NCI-H2227 (cell line): ENCODE measurements at regions not wholly inside any gene's neighbourhood (a gene's known extent, or its start where the extent isn't known, plus 50 kb on each side); places are given as distances from the start of the nearest gene placed in this dataset.
"Not testable (repeated sequence)": the region's sequence is repeated elsewhere in the genome, so short reads cannot be mapped to it uniquely, and the experiment has no call there.

Source experiments
- DNase-seq: peaks from one replicate; lab custom pipeline; 2025; ENCODE audit not compliant: unreplicated experiment; lab: John Stamatoyannopoulos, UW

DNA sequence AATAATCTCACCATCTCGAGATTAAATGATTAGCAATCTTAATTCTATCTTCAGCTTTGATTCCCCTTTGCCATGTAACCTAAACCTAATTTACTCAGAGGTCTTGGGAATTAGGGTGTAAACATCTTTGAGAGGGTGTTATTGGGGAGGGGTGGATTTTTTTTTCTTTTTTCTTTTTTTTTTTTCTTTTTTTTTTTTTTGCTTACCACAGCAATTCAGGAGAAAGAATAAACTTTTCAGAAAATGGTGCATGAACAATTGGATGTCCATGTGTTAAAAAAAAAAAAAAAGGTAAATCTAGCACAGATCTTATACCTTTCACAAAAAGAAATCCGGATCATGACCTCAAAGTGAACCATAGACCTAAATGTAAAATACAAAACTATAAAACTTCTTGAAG is 160.8 kb upstream of the FANCL start:
- DNase-seq: no peak

DNA sequence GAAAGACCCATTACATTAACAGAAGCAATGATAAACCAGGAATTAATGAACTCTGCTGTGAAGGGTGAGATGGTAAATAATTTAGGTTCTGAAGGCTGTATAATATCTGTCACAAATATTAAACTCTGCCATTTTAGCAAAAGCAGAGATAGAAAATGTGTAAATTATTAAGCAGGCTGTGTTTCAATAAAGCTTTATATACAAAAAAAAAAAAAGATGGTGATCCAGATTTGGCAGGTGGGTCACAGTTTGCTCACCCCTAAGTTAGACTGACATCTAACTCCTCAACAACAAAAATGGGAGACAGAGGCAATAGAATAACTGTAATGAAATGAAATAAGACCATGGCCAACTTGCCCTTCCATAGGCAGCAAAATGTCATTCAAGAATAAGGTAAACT is 157.3 kb upstream of the FANCL start:
- no peak for DNase-seq

DNA sequence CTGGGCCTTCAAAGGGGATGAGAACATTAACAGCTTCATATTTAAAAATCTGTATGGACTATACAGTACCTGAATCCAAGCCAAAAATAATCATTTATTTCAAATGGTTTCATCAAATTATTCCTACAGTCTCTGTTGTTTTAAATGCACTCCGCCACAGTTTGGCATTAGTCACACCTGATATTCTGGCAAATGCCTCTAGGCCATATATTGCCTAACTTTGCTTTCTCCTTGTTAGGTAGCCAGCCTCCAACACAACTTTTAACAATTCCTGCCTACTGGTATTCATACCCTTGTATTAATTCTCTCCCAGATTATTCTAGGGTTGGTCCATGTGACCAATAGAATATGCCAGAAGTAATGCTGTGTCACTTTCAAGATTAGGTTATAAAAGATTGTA is 146.6 kb upstream of the FANCL start:
- DNase-seq: no peak

DNA sequence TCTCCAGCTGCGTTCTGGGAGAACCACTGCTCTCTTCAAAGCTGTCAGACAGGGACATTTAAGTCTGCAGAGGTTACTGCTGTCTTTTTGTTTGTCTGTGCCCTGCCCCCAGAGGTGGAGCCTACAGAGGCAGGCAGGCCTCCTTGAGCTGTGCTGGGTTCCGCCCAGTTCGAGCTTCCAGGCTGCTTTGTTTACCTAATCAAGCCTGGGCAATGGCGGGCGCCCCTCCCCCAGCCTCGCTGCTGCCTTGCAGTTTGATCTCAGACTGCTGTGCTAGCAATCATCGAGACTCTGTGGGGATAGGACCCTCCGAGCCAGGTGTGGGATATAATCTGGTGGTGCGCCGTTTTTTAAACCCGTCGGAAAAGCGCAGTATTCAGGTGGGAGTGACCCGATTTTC is 145.8 kb upstream of the FANCL start:
- not testable (repeated sequence) for DNase-seq

DNA sequence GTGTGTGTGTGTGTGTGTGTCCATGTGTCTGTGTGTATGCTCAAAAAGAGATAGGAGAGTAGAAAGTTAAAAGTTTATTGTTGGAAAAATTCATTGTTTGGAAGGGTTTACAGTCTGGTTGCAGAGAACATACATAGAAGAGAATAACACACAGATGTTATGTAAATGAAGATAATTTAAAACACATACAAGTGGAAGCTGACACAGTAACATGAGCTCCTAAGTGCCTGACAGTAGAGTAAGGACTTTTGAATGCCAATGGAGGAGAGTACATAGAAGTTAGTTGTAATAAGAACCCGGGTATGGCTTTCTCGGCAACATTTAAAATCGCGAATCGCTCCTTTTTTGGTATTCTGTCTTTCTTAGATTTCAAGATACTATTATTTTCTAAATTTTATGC is 137.0 kb upstream of the FANCL start:
- no peak for DNase-seq

DNA sequence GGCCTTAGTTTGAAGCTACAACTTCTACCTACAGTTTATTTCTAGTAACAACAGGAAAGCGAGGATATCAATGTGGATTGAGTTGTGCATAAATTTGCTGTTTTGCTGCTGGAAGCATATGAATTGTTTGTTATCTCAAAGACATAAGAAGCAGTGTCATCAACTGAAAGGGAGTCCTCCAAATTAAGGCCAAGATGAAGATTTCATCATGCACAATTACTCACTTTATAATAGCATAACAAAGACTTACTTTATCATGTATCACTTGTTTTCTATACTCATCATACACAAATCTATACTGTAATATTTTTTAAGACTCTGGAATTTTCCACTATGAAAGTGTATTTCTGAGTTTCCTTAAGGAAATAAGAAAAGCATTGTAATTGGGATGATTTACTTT is 136.1 kb upstream of the FANCL start:
- no peak for DNase-seq

DNA sequence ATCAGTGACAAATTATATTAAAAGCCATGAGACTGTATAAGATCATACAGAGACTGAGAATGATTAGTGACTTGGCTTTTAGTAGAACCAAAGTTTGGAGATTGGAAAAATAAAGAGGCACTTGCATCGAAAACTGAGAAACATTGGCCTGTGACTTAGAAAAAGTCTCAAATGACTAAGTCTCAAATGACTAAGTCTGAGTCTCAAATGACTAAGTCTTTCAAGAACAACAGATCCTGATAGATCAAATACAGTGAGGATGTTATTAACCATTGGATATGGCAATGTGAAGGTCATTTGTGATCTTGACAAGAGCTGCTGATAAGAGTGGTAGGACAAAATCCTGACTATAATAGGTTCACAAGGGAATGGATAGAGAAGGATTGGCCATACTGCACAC is 135.5 kb upstream of the FANCL start:
- DNase-seq: no peak

DNA sequence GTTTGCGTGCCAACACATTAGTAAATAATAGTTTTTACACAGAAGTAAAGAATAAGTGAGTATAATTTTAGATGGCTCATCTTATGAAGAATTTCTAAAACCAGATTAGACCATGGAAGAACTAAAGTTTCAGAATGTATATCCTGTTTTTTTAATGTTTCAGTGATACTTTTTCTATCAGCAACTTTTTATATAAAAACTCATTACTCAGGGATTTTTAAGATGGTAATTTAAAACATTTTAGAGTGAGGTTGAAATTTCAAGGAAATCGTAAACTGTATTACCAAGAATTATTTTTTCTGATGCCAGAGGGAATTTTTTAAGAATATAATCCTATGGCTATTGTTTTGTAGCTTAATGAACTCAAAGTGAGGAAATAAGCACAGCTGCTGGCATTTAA is 128.5 kb upstream of the FANCL start:
- no peak for DNase-seq

DNA sequence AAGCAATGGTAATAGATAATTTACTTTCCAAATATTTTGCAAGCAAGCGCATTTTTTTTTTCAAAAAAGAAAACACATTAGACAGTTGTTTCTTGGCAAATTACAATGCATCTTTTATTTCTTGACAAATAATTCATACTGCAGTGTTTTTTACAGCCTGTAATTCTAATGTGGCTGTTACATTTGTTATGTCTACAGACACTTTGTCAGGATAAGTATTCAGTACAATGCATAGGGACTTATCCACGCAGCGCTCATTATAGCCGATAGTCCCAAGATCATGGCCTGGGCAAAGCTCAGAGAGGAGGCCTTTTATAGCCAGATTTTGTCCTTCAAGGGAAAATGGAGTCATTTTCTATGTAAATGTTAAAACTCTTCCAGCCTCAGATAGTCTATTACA is 123.0 kb upstream of the FANCL start:
- DNase-seq: peak; percentile 8

DNA sequence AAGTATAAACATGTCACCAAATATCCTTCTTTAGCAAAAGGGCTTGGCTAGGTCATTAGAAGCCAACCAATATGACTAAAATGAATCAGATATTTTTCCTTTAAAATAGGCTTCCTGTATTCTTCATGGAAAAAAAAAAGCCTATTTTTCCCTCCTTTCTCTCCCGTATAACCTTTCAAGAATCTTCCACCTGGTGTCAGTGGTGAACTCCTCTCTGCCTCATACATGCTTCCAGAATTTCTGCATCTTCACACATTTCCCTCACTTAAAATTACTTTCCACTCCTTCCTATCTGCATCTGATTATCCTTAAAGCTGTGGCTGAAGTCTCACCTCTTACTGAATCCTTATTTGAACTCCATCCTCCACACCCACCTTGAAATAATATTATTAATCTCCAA is 116.9 kb upstream of the FANCL start:
- no peak for DNase-seq

DNA sequence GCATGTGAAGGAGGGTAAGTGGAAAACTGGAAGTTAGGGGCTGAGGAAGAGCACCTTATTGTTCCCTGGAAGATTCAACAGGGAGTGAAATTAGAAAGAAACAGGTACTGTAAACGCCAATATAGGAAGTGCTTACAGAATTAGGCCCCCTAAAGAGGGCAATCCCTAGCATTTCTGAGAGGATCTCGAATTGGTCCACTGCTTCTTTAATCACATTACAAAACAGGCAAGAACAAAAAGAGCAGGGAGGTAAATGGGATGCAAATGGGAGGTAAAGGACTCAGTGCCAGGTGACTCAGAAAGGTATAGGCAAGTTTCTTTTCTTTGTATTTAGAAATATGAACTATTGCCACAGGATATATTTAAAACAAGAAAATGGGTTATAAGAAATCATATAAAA is 116.4 kb upstream of the FANCL start:
- DNase-seq: no peak

DNA sequence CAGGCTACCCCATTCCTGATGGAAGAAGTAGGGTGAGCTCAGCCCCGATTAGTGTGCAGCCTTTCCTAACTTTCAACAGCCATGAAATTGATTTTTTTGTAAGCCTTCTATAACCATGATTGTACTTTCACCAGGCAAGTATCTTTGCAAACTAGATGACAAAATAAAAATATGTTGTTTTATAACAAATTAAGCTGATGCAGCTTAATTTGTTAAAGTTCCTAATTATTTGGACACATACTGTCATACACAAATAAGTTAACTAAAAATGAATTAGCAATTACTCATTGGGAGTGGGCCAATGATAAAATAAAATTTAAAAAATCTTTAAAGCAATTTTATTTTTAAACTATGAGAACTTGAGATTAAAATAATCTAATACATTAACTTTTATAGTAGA is 113.1 kb upstream of the FANCL start:
- DNase-seq: no peak

DNA sequence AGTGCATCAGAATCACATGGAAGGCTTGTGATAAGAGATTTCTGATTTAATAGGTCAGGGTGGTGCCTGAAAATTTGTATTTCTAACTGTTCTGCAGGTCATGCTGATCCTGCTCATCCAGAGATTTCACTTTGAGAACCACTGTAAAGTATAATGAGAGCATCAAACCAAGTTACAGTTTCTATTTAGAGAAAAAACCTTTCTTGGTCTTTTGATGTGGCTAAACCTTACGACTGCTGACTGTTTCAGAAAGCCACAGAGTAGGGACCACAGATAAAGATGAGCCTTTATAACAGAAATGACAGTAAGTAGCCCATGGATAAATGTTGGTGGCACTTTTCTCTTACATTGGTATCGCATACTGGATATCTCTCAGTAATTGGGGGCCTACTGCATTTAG is 109.4 kb upstream of the FANCL start:
- DNase-seq: no peak

DNA sequence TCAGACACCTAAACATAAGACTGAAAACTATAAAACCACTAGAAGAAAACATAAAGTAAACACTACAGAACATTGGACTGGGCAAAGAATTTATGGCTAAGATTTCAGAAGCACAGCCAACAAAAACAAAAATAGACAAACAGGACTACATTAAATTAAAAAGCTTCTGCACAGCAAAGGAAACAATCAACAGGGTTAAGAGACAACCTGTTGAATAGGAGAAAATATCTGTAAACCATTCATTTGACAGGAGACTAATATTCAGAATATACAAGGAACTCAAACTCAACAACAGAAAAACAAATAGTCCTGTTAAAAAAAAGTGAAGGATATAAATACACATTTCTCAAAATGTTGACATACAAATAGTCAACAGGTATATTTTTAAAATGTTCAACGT is 106.7 kb upstream of the FANCL start:
- no peak for DNase-seq

DNA sequence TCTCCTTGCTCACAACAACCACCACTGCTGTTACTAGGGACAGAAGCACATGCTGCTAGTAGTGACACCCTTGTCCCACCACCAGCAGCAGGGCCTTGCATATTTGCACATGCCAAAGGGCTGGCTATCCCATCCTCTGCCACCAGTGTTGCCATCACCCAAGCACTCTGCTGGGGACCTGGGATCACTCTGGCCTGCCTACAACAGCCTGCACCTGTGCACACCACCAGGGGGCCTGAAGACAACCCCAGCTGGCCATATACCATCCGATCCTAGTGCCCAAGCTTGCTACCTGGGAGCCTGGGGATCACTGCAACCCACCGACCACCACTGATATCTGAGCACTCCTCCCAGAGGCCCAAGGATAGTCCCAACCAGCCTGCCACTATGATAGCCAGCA is 99.9 kb upstream of the FANCL start:
- DNase-seq: no peak

DNA sequence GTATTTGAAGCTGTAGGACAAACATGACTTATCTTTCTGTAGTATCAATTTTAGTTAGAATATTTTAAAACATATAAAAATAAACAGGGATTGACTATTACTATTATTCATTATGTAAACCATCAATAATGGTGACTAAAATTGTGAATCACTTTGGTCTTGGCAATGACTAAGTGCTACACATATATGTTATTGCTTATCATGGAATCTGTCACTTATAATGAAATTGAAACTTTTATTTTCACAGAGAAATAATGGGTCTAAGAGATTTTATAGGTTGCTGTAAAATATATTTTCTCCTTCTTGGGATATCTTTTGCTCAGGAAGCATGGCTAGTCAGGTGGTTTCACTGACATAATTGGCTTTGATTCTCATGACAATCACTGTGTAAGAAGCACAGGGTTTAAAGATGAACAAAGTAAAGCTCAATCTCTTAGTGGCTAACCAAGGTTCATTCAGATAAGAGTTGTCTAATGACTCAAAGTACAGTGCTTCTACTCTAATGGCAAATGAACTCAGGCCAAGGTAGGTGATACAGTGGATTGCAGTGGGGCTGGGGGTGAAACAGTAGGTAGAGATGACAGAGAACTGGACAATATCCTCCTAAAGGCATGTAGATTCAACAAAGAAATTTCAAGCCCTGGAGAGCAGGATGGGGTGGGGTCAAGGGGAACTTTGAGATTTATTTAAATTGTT is 98.6 kb upstream of the FANCL start:
- DNase-seq: no peak

DNA sequence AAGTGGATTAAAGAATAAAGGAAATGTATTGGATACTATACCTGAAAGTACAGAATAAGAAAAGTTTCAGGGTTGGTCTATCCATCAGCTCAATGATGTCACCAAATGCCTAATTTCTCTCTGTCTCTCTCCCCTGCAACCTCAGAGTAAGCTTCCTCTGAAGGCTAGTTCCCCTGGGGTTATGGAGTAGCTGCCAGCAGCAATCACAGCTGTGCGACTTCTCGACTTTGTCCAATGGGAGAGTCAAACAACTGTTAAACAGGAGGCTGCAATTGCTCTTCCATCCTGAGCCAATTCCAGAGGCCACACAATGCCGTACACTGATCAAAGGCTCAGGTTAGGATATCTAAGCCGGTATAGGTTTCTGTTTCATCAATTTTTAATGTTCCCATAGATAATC is 95.3 kb upstream of the FANCL start:
- DNase-seq: no peak

DNA sequence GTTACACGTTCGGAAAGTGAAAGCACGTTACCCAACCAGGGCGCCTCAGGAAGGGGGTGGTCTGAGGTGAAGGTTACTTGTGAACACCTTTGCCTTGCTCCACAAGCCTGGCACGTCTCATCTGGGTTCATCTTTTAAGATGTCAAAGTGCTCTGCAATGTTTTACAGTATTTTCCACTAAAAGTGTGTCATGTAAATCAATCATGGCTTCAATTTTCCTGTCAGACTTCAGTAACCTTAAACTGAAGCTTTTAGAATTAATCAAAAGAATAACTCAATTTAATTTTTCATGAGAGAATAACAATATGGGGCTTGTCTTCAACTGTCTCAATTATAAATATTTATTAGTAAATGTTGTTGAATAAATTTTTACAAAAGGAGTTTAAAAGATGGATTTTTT is 93.3 kb upstream of the FANCL start:
- DNase-seq: no peak

DNA sequence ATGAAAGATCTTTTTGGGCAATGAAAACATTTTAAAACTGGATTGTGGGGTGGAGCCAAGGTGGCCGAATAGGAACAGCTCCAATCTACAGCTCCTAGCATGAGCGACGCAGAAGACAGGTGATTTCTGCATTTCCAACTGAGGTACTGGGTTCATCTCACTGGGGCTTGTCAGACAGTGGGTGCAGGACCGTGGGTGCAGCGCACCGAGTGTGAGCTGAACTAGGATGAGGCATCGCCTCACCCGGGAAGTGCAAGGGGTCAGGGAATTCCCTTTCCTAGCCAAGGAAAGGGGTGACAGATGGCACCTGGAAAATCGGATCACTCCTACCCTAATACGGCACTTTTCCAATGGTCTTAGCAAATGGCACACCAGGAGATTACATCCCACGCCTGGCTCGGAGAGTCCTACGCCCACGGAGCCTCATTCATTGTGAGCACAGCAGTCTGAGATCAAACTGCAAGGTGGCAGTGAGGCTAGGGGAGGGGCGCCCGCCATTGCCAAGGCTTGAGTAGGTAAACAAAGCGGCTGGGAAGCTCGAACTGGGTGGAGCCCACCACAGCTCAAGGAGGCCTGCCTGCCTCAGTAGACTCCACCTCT is 84.3 kb upstream of the FANCL start:
- DNase-seq: not testable (repeated sequence)

DNA sequence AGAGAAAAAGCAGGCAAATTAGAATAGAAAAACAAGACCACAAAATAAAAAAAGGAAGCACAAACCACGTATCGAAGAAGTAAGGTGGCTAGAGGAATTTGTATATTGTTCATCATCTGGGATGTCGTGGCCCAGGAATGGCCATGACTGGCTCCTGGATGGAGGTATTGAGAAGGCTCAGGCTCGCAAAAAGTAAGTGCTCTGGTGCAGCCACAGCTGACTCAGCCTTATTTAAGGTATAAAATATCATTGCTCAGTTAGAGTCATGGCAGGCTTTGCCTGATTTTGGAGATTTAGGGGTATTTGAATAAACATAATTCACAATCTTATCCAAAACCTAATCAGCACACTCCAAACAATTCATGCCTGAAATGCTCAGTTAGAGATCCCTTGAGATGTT is 78.4 kb upstream of the FANCL start:
- no peak for DNase-seq

DNA sequence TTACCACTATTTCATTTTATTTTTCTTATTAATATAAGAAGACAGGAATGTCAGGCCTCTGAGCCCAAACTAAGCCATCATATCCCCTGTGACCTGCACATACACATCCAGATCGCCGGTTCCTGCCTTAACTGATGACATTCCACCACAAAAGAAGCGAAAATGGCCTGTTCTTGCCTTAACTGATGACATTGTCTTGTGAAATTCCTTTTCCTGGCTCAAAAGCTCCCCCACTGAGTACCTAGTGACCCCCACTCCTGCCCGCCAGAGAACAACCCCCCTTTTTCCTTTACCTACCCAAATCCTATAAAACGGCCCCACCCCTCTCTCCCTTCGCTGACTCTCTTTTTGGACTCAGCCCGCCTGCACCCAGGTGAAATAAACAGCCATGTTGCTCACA is 77.8 kb upstream of the FANCL start:
- DNase-seq: not testable (repeated sequence)

DNA sequence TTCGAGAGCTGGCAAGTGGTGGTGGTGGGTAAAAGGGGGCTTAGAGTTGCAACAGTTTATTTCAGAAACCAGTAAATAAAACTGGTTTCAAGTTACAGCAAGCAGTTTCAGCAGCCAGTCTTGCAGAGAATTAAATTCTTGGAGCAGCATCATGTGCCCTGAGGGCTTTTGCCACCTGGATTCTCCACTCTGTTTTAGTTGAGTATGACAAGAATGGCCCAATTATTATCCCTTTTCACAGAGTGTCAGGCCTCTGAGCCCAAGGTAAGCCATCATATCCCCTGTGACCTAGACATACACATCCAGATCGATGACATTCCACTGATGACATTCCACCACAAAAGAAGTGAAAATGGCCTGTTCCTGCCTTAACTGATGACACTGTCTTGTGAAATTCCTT is 72.8 kb upstream of the FANCL start:
- DNase-seq: no peak

DNA sequence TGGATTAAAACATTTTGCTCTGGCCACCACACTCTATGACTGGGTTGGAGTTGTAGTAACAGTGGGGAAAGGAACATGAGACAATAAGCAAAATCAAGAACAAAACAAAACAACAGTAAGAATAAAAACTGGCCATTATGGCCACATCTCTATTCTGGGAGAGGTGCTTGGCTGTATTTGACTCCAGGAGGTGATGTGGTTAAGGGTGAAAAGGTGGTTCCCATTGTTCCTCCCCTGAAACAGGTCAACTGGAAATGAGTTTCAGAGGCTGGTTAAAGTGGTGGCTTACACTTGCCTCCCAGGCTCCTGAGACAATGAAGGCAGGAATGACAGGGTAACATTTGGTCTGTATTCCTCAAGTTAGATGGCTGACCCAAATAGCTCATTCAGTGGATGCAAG is 67.3 kb upstream of the FANCL start:
- DNase-seq: no peak
